ENCODE measurements at regions not wholly inside any gene's neighbourhood (a gene's known extent, or its start where the extent isn't known, plus 50 kb on each side); places are given as distances from the start of the nearest gene placed in this dataset.

DNA sequence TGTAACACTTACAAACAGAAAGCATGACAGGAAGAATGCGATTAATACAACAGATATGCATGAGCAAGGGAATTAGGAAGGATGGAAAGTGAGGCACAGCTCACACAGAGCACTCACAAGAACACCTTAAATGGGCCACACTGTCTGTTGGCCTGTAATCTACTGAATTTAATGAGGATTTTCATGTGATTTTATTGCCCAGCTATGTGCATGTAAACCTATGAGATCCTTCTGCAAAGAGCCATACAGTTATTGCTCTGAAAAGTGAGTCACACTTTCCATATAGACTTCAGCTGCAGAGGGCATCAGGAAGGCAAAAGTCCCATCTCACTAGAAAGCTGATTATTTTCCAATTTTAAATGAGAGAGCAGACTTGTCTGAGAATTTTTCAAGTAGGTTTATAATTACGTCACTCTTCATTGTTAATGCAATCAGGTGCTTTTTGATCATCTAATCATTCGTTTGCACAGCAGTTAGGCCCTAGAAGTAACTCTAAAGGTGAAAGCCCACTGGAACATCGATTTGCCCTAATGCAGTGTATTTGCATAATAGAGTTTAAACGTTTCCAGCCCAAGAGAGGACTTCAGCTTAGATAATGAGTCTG lies 832.7 kb upstream of the INTU start:
- Histone ChIP-seq H3K4me1 (ENCODE audit: control insufficient read depth, low read length) (no peaks in the 10 kb centered on the region), H3K9me3 (ENCODE audit: control insufficient read depth, insufficient read depth, low read length) (no peaks in the 10 kb centered on the region), H3K4me3 (ENCODE audit: low read length) (no peak overlapping the region), H3K4me2 (ENCODE audit: low read length) (no peak overlapping the region), H3F3A (ENCODE audit: control insufficient read depth, insufficient read depth) (no peaks in the 10 kb centered on the region), H3K27me3 (ENCODE audit: control insufficient read depth, low read length) (no peaks in the 10 kb centered on the region), H3K9me2 (replicated peaks; ENCODE audit: control insufficient read depth, low read length) (no peaks in the 10 kb centered on the region), H3K36me3 (ENCODE audit: control insufficient read depth, low read length) (no peaks in the 10 kb centered on the region), H3K79me2 (ENCODE audit: control insufficient read depth, low read length) (no peaks in the 10 kb centered on the region), H4K20me1 (ENCODE audit: control insufficient read depth, insufficient read depth, low read depth, low read length) (no peaks in the 10 kb centered on the region), H3K27ac (ENCODE audit: low read depth, low read length) (no peak overlapping the region)
- TF ChIP-seq, protein P1, sequence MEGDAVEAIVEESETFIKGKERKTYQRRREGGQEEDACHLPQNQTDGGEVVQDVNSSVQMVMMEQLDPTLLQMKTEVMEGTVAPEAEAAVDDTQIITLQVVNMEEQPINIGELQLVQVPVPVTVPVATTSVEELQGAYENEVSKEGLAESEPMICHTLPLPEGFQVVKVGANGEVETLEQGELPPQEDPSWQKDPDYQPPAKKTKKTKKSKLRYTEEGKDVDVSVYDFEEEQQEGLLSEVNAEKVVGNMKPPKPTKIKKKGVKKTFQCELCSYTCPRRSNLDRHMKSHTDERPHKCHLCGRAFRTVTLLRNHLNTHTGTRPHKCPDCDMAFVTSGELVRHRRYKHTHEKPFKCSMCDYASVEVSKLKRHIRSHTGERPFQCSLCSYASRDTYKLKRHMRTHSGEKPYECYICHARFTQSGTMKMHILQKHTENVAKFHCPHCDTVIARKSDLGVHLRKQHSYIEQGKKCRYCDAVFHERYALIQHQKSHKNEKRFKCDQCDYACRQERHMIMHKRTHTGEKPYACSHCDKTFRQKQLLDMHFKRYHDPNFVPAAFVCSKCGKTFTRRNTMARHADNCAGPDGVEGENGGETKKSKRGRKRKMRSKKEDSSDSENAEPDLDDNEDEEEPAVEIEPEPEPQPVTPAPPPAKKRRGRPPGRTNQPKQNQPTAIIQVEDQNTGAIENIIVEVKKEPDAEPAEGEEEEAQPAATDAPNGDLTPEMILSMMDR (IDR thresholded peaks at IDR 0.05; ENCODE audit: low read depth, low read length, poor library complexity, severe bottlenecking): no peak
- no peak for TF ChIP-seq EZH2phosphoT487 (IDR thresholded peaks at IDR 0.05; ENCODE audit: borderline replicate concordance, low read length)

- Histone ChIP-seq H4K20me1 (ENCODE audit: control insufficient read depth, insufficient read depth, low read depth, low read length) (no peaks in the 10 kb centered on the region), H3F3A (ENCODE audit: control insufficient read depth, insufficient read depth) (no peaks in the 10 kb centered on the region), H3K27ac (ENCODE audit: low read depth, low read length) (no peak overlapping the region), H3K9me3 (ENCODE audit: control insufficient read depth, insufficient read depth, low read length) (no peaks in the 10 kb centered on the region), H3K9me2 (replicated peaks; ENCODE audit: control insufficient read depth, low read length) (no peaks in the 10 kb centered on the region), H3K4me3 (ENCODE audit: low read length) (no peak overlapping the region), H3K27me3 (ENCODE audit: control insufficient read depth, low read length) (no peaks in the 10 kb centered on the region), H3K4me1 (ENCODE audit: control insufficient read depth, low read length) (no peaks in the 10 kb centered on the region), H3K36me3 (ENCODE audit: control insufficient read depth, low read length) (no peaks in the 10 kb centered on the region), H3K79me2 (ENCODE audit: control insufficient read depth, low read length) (no peaks in the 10 kb centered on the region), H3K4me2 (ENCODE audit: low read length) (no peak overlapping the region)
- TF ChIP-seq, protein P1 (IDR thresholded peaks at IDR 0.05; ENCODE audit: low read depth, low read length, poor library complexity, severe bottlenecking): no peak
Measured at GRCh38 chr4:126800575-126801141, 832.1 kb upstream of the INTU start.

DNA sequence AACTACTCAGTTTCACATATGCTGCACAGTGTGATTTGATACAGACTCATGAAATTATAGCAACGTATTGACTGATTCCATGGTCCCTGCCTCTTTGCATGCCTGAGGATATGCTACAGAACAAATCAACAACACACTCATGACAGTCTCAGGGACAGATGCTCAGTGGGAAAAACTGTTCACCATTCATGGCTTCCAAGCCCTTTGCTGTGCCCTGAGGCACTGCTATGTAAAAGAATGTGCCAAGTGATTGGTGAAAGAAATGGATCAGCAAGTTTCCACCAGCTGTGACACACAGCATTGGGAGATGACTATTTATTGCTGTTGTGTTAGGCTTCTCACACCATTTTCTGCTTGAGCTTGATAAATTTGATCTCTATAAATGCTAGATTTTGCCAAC lies 825.6 kb upstream of the INTU start:
- Histone ChIP-seq H3K36me3 (ENCODE audit: control insufficient read depth, low read length) (no peaks in the 10 kb centered on the region), H3F3A (ENCODE audit: control insufficient read depth, insufficient read depth) (no peaks in the 10 kb centered on the region), H3K27me3 (ENCODE audit: control insufficient read depth, low read length) (no peaks in the 10 kb centered on the region), H3K9me3 (ENCODE audit: control insufficient read depth, insufficient read depth, low read length) (no peaks in the 10 kb centered on the region), H3K4me1 (ENCODE audit: control insufficient read depth, low read length) (no peaks in the 10 kb centered on the region), H4K20me1 (ENCODE audit: control insufficient read depth, insufficient read depth, low read depth, low read length) (no peaks in the 10 kb centered on the region), H3K27ac (ENCODE audit: low read depth, low read length) (no peak overlapping the region), H3K9me2 (replicated peaks; ENCODE audit: control insufficient read depth, low read length) (no peaks in the 10 kb centered on the region), H3K4me3 (ENCODE audit: low read length) (no peak overlapping the region), H3K79me2 (ENCODE audit: control insufficient read depth, low read length) (no peaks in the 10 kb centered on the region), H3K4me2 (ENCODE audit: low read length) (no peak overlapping the region)
- TF ChIP-seq EZH2phosphoT487 (IDR thresholded peaks at IDR 0.05; ENCODE audit: borderline replicate concordance, low read length): no peak
- TF ChIP-seq, protein P1 (IDR thresholded peaks at IDR 0.05; ENCODE audit: low read depth, low read length, poor library complexity, severe bottlenecking): no peak
